ENCODE measurements at regions not wholly inside any gene's neighbourhood (a gene's known extent, or its start where the extent isn't known, plus 50 kb on each side); places are given as distances from the start of the nearest gene placed in this dataset.
"Not testable (repeated sequence)": the region's sequence is repeated elsewhere in the genome, so short reads cannot be mapped to it uniquely, and the experiment has no call there.

DNA sequence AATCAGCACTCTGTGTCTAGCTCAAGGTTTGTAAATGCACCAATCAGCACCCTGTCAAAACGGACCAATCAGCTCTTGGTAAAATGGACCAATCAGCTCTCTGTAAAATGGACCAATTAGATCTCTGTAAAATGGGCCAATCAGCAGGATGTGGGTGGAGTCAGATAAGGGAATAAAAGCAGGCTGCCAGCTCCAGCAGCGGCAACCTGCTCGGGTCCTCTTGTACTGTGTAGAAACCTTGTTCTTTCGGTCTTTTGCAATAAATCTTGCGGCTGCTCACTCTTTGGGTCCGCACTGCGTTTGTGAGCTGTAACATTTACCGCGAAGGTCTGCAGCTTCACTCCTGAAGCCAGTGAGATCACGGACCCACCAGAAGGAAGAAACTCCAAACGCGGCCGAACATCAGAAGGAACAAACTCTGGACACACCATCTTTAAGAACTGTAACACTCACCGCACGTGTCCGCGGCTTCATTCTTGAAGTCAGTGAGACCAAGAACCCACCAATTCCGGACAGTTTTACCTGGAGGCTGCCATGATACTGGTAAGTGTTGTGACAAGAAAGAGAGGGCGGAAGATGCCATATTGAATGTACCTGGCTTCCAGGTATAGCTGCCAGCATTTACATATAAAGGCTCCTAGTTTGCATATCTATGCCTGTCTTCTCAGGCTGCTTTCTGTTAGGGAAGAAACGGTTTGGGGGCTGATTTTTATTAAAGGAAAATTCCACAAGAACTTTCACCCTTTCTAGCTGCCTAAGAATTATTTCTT is 758.5 kb upstream of the CTNND2 start:
- Histone ChIP-seq H3K27me3 (no peaks in the 10 kb centered on the region), H3K4me3 (no peak overlapping the region), H3K4me1 (no peaks in the 10 kb centered on the region), H3K9me3 (no peaks in the 10 kb centered on the region), H3K27ac (no peak overlapping the region), H3K36me3 (replicated peaks in 1 of 2; ENCODE audit: insufficient read depth in 1 of 2, low read depth in 2 of 2) (no peaks in the 10 kb centered on the region)
- WGBS, 2 donors: 78 to 83% methylated on average over 19 to 20 of the region's 20 CpGs
- ATAC-seq: no peak
- intact Hi-C loops (cut with DNase I): no loop called here
- no peak for DNase-seq
- TF ChIP-seq POLR2A (IDR thresholded peaks at IDR 0.05): no peak
- TF ChIP-seq CTCF (IDR thresholded peaks at IDR 0.05): no peak

- no peak for TF ChIP-seq POLR2A (IDR thresholded peaks at IDR 0.05)
- TF ChIP-seq CTCF (IDR thresholded peaks at IDR 0.05): no peak
- no peak for ATAC-seq
- H3K4me1 ChIP-seq: no peaks in the 10 kb centered on the region
- intact Hi-C loops (cut with DNase I): no loop called here
- no peaks in the 10 kb centered on the region for H3K27me3 ChIP-seq
- no peak overlapping the region for H3K27ac ChIP-seq
- H3K36me3 ChIP-seq (replicated peaks in 1 of 2; ENCODE audit: insufficient read depth in 1 of 2, low read depth in 2 of 2): no peaks in the 10 kb centered on the region
- no peak for DNase-seq
- no peak overlapping the region for H3K4me3 ChIP-seq
- no peaks in the 10 kb centered on the region for H3K9me3 ChIP-seq
- 73 to 81% methylated on average over 7 to 30 of the region's 33 CpGs for WGBS, 2 donors
Observed at GRCh38 chr5:12661617-12662370, 757.5 kb upstream of the CTNND2 start.

DNA sequence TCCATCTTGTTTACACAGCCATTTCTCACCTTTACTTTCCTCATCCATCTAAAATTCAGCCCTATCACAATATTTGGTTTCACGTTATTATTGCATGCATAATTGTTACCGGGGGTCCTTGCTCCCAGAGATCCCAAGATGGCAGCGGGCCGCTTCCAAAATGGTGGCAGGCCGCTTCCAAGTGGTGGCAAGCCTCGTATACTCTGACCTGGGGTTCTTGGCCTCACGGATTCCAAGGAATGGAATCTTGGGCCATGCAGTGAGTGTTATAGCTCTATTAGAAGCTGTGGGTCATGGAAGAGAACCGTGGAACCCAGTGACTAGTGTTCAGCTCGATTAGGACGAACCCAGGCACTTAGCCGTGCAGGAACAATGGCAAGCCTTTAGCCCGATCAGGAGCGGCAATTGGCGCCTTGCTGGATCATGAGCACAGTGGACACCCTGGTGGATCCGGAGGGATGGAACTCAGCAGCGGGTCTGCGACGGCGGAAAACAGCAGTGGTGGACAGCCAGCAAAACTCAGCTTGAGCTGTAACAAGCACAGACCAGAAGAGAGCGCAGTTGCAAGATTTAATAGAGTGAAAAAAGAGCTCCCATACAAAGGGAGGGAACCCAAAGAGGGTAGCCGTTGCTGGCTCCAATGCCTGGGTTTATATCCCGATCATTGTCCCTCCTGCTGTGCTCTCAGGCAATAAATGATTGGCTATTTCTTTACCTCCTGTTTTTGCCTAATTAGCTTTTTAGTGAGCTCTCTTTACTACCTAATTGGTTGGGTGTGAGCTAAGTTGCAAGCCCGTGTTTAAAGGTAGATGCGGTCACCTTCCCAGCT is 756.2 kb upstream of the CTNND2 start:
- H3K9me3 ChIP-seq; H3K4me3 ChIP-seq; DNase-seq; H3K36me3 ChIP-seq (replicated peaks in 1 of 2; ENCODE audit: insufficient read depth in 1 of 2, low read depth in 2 of 2); H3K27me3 ChIP-seq; intact Hi-C loops (cut with DNase I); H3K4me1 ChIP-seq; ATAC-seq; H3K27ac ChIP-seq: not testable (repeated sequence)
- 79% methylated on average over 24 of the region's 24 CpGs for WGBS, 2 donors

DNA sequence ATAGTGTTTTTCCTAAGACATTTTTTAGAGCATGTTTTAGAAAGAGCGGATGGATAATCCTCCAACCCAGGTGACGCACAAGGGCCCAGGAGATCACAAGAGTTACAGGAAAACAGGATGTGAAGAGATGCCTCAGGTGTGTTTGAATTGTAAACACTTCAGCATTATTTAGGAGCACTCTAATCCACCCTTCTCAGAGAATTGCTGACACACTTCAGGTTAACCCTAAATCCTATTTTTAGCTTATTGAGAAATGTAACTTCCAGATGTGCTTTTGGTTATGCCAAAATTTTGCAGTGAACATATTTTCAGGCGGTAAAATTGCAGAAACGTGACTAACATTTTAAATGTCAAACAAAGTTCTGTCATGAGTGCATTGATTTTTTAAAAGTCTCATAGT is 755.4 kb upstream of the CTNND2 start:
- no peaks in the 10 kb centered on the region for H3K27me3 ChIP-seq
- no peak for TF ChIP-seq CTCF (IDR thresholded peaks at IDR 0.05)
- no peak for TF ChIP-seq POLR2A (IDR thresholded peaks at IDR 0.05)
- H3K4me3 ChIP-seq: no peak overlapping the region
- DNase-seq: no peak
- no peak overlapping the region for H3K27ac ChIP-seq
- ATAC-seq: no peak
- no peaks in the 10 kb centered on the region for H3K36me3 ChIP-seq (replicated peaks in 1 of 2; ENCODE audit: insufficient read depth in 1 of 2, low read depth in 2 of 2)
- WGBS, 2 donors: 64 to 66% methylated on average over 4 of the region's 4 CpGs
- H3K4me1 ChIP-seq: no peaks in the 10 kb centered on the region
- no peaks in the 10 kb centered on the region for H3K9me3 ChIP-seq
- intact Hi-C loops (cut with DNase I): no loop called here

DNA sequence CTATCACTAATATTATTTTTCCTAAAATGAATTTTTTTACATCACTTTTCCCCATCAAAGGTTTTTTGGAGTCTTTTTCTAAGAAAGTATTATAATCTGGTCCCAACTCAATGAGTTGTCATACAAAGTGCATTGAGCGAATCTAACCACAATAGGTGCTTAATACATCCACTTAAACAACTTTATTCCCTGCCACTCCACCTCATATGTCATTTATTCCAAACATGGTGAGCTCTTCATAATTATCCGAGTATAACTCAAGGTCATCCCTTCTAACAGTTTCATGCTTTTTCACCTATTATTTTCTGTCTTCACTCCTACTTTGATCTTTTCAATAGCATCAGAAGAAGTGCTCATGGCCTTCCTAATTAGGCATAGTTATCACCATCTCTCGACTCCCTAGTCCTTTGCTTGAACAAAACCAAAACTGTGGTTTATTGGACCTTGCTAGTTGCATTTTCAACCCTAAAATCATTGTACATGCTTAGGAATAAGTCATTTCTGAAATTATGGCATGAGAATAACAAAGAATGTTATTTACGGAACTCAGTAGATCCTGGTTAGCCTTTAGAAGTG is 754.7 kb upstream of the CTNND2 start:
- Histone ChIP-seq H3K27ac (no peak overlapping the region), H3K36me3 (replicated peaks in 1 of 2; ENCODE audit: insufficient read depth in 1 of 2, low read depth in 2 of 2) (no peaks in the 10 kb centered on the region), H3K4me3 (no peak overlapping the region), H3K9me3 (no peaks in the 10 kb centered on the region), H3K27me3 (no peaks in the 10 kb centered on the region), H3K4me1 (no peaks in the 10 kb centered on the region)
- TF ChIP-seq CTCF (IDR thresholded peaks at IDR 0.05) (no peak), POLR2A (IDR thresholded peaks at IDR 0.05) (no peak)
- intact Hi-C loops (cut with DNase I): no loop called here
- WGBS, 2 donors: 64 to 66% methylated on average over 4 of the region's 4 CpGs
- DNase-seq (no peak), ATAC-seq (no peak)

GRCh38 chr5:12657914-12658474 is 753.7 kb upstream of the CTNND2 start:
- 58 to 60% methylated on average over 4 of the region's 4 CpGs for WGBS, 2 donors
- H3K4me1 ChIP-seq; H3K27ac ChIP-seq; H3K36me3 ChIP-seq (replicated peaks in 1 of 2; ENCODE audit: insufficient read depth in 1 of 2, low read depth in 2 of 2); H3K4me3 ChIP-seq; ATAC-seq; DNase-seq; H3K9me3 ChIP-seq; intact Hi-C loops (cut with DNase I); H3K27me3 ChIP-seq: not testable (repeated sequence)

All from body of pancreas (tissue), 4 donors.